ENCODE measurements at regions not wholly inside any gene's neighbourhood (a gene's known extent, or its start where the extent isn't known, plus 50 kb on each side); places are given as distances from the start of the nearest gene placed in this dataset.

DNA sequence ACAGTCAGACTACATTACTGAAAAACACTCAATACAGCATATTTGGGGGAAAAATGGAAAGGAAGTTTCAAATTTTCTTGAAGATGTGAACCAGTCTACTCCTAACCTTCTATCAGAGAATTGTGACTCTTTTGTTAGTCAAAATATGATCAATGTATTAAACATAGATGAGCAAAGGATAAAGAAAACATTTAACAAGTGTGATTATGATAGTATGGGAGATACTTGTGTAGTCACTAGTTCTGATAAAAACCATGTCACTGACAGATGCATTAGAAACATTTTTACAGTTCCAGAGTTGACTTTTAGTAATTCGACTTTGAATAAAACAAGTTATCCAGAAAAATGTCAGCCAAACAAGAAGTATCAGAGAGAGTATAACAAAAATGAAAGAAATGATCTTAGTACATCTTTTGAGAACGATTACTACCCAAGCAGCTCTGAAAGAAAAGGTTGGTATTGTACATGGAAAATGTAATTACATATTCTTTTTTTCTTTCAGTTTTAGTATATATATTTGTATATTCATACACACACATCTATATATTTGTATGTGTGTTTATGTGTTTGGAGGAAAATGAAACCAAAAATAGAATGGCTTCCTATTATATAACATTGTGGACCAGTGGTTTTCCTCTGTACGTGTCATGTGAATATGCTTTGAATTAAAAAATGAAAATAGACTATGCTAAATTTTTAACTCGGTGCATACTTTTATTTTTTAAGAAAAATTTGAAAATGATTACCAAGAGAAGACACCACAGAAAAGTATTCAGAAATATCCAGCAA lies 63.3 kb upstream of the ABCD2 start:
- no peak for TF ChIP-seq EZH2 (IDR thresholded peaks at IDR 0.05; ENCODE audit: low read length, missing control alignments)
- no peak for TF ChIP-seq CTCF (conservative IDR thresholded peaks at IDR 0.05 in 1 of 2, IDR thresholded peaks at IDR 0.05 in 1 of 2; ENCODE audit: low read depth in 1 of 2, low read length in 2 of 2)
